ENCODE measurements at regions not wholly inside any gene's neighbourhood (a gene's known extent, or its start where the extent isn't known, plus 50 kb on each side); places are given as distances from the start of the nearest gene placed in this dataset.

DNA sequence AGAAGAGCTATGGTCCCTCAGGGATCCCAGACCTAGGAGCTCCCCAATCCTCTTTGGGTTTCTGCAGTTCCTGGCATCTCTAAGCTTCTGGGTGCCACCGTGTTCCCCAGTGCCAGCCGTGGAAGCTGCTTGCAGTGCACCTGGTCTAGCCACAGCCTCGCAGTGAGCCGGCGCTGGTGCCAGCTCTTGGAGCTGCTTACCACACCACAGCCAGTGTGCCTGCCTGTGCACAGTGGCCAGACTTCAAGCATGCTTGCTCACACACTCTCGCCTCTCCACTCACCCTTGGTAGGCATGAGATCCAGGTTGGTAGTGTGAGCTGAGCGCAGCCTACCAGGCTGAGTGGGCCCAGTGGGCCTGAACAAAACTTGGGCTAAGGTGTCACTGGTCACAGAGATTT lies 971.9 kb downstream of the DCDC2C start:
- TF ChIP-seq, protein P1, sequence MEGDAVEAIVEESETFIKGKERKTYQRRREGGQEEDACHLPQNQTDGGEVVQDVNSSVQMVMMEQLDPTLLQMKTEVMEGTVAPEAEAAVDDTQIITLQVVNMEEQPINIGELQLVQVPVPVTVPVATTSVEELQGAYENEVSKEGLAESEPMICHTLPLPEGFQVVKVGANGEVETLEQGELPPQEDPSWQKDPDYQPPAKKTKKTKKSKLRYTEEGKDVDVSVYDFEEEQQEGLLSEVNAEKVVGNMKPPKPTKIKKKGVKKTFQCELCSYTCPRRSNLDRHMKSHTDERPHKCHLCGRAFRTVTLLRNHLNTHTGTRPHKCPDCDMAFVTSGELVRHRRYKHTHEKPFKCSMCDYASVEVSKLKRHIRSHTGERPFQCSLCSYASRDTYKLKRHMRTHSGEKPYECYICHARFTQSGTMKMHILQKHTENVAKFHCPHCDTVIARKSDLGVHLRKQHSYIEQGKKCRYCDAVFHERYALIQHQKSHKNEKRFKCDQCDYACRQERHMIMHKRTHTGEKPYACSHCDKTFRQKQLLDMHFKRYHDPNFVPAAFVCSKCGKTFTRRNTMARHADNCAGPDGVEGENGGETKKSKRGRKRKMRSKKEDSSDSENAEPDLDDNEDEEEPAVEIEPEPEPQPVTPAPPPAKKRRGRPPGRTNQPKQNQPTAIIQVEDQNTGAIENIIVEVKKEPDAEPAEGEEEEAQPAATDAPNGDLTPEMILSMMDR (conservative IDR thresholded peaks at IDR 0.05): no peak
- no peak for TF ChIP-seq EZH2 (IDR thresholded peaks at IDR 0.05; ENCODE audit: low read depth)
